ENCODE measurements at regions not wholly inside any gene's neighbourhood (a gene's known extent, or its start where the extent isn't known, plus 50 kb on each side); places are given as distances from the start of the nearest gene placed in this dataset.

GRCh38 chr1:82598812-82599211 is 798.1 kb downstream of the ADGRL2 start:
- TF ChIP-seq CTCF (IDR thresholded peaks at IDR 0.05) = no peak
- no peak for TF ChIP-seq POLR2A (IDR thresholded peaks at IDR 0.05)

Data from uterus (tissue), 2 donors.